GM23248 (cell line): ENCODE measurements at regions not wholly inside any gene's neighbourhood (a gene's known extent, or its start where the extent isn't known, plus 50 kb on each side); places are given as distances from the start of the nearest gene placed in this dataset.

Experiments
- EZH2 ChIP-seq: fragments of 200-600 bp; sonication (generic); IDR thresholded peaks from 2 replicates; pipeline ENCODE4 v1.6.1; 2018; ENCODE audit warnings: antibody characterized with exemption, mild to moderate bottlenecking; ENCODE audit not compliant: insufficient read depth, poor library complexity, severe bottlenecking
- EZH2phosphoT487 ChIP-seq: fragments of 200-600 bp; sonication (generic); IDR thresholded peaks from 2 replicates; pipeline ENCODE4 v1.6.1; 2018; ENCODE audit warnings: antibody characterized with exemption, moderate library complexity, mild to moderate bottlenecking, low read depth; ENCODE audit not compliant: insufficient read depth

DNA sequence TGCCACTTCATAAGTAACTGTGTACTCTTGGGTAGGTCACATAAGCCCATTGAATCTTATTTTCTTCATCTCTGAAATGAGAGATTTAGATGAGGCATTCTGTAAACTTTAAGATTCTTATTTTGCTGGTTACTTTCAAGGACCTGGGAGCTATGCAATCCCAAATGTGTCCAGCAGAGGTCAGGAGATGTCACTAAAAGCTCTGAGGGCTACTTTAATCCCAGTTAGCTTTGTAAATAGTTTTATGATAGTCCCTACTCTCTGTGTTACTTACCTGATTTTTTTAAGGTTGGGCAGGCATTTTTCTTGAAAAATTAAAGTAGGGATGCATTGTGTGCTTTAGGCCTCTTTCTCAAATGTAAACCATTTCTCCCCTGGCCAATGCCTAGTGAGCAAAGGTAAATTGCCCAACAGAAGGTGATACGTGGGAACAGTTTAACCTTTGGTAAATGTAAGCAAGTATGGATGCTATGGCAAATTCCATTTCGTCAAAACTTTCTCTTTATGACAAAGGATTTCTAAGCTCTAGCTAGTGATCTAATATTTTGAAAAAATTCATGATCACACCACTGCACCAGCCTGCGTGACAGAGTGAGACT lies 57.1 kb upstream of the WSB1 start:
- no peak for TF ChIP-seq EZH2
- TF ChIP-seq EZH2phosphoT487, result no peak
